Left cardiac atrium (tissue), 4 donors: ENCODE measurements at regions not wholly inside any gene's neighbourhood (a gene's known extent, or its start where the extent isn't known, plus 50 kb on each side); places are given as distances from the start of the nearest gene placed in this dataset.

ENCODE experiments used
- ATAC-seq, 2 donors: fragments of 200-7000 bp; cut with Tn5 transposase; one replicate each; pipeline ENCODE4 v1.9.1; 2020; ENCODE audit warnings: mild to moderate bottlenecking in 2 of 2, moderate library complexity in 2 of 2
- DNase-seq: peaks from one replicate; pipeline ENCODE4 v3.0.0-alpha.2; 2020
- intact Hi-C, 2 donors: fragments of 100-400 bp; cut with DNase I; formaldehyde crosslinking; loops; one replicate each; pipeline versions ENCODE4 v1.14.1 to v1.15.1; 2022 to 2023
- donor health status: DM: no; HTN: yes; CAD: no.
- donor health status: DM: no; HTN: yes; CAD: no; lungs with severe emphysema.
- donor health status: DM: yes; HTN: yes; CAD: no.
- donor health status: Dilated cardiomyopathy.

- DNase-seq = no peak
- no peak for ATAC-seq
- intact Hi-C loops = no loop called here
Measured at GRCh38 chr13:111539791-111540446, 219.5 kb downstream of the TEX29 start.

- ATAC-seq = no peak
- intact Hi-C loops = no loop called here
Measured at GRCh38 chr13:111540486-111540885, 220.0 kb downstream of the TEX29 start.

GRCh38 chr13:111541345-111541744 lies 220.9 kb downstream of the TEX29 start:
- DNase-seq (no peak), ATAC-seq (no peak)
- intact Hi-C loops = no loop called here

More at GRCh38 chr13:111540486-111540885, 220.0 kb downstream of the TEX29 start:
- DNase-seq = no peak

DNA sequence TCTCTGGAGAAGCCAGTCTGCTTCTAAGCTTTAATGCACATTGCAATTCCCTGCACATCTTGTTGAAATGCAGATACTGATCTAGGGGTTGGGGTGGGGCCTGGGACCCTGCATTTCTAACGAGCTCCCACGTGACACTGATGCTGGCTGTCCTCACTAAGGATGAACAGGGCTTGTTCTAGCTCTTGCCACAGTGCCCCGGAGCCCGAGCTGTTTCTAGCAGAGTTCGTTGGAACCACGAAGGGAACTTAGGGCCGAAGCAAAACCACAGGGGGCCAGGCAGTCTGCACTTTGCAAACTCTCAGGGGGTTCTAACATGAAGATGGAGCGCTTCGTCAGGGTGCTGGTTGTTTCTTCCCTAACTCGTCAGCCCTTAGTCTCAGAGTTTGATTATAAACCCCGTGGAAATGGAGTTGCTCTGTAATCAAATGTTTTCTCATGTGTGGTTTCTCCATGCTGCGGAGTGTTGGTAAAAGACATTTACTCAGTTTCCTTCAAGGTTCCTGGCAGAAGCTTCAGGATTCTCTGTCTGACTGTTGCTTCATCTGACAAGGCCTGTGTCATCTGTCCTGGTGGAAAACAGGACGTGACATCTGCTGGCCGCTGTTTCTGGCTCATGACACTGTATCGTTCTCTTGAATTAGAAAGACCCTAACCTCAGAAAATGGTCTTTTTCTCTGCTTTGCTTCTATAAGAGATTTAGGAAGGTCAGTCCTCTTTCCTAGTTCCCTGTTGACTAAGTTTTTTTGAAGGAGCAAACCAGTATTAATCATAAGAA lies 221.5 kb downstream of the TEX29 start:
- no peak for DNase-seq
- ATAC-seq = no peak
- intact Hi-C loops = no loop called here

GRCh38 chr13:111542530-111543341 lies 222.3 kb downstream of the TEX29 start:
- no peak for DNase-seq
- intact Hi-C loops = no loop called here
- no peak for ATAC-seq

- intact Hi-C loops = no loop called here
- ATAC-seq (no peak), DNase-seq (no peak)
Measured at GRCh38 chr13:111546921-111547675, 226.7 kb downstream of the TEX29 start.

DNA sequence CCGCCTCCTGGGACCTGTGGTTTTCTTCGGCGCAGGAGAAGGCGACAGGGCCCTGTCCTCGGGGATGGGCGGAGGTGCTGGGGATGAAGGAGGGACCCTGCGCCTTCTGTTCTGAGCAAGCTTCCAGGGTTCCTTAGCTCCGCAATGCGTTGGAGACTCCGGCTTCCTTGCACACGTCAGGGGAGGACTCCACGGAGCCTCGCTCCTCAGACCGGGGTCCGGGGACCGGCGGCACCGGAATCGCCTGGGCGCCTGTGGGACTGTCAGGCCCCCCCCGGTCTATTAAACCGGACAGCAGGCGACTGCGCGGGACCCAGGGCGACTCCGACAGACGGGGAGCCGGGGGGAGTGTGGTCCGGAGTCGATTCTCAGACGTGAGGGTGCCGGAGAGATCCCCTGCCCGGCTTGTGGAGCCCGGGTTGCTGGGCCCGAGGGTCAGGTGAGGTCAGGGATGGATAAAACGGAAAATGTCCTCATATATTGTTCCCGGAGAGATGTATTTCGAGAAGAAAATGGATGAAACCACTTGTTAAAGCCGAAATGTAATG lies 227.4 kb downstream of the TEX29 start:
- DNase-seq = no peak

DNA sequence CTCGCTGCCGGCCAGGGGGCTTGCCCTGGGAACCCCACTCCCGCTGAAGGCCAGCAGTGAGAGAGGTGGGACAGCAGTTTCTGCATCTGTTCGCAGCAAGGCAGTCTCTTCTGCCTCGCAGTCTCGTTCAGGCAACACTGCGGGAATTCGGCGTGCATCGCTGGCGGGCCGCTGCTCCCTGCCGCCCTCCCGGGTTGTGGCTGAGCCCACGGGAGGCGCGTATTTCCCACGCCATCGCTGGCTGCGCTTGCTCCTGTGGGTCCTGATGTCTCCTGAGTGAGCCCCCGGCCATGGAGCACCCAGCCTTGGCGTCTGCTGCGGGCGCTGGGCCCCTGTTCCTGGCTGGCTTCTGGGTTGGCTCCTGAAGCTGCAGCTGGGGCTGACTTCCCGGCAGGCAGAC lies 227.9 kb downstream of the TEX29 start:
- intact Hi-C loops = no loop called here
- ATAC-seq (no peak), DNase-seq (no peak)

More for the DNA sequence above, 227.4 kb downstream of the TEX29 start:
- ATAC-seq = no peak
- intact Hi-C loops = no loop called here

DNA sequence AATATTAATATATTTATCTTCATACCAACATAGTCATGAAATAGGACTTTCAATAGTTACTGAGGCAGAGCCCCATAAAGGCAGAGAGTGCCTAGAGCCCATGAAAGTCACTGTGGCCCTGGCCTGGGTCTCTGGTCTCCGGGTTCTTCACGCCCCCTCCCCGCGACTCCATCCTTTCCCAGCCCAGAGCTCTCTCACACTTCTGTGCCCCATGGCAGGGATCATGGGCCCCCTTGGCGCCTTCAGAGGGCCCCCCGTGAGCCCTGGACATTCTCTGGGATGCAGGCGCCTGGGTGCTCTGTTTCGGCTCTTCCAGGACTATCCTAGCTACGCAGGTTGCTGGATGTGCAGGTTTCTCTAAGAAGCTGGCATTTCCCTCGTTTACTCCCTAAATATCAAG lies 228.4 kb downstream of the TEX29 start:
- DNase-seq (no peak), ATAC-seq (no peak)
- intact Hi-C loops = no loop called here

DNA sequence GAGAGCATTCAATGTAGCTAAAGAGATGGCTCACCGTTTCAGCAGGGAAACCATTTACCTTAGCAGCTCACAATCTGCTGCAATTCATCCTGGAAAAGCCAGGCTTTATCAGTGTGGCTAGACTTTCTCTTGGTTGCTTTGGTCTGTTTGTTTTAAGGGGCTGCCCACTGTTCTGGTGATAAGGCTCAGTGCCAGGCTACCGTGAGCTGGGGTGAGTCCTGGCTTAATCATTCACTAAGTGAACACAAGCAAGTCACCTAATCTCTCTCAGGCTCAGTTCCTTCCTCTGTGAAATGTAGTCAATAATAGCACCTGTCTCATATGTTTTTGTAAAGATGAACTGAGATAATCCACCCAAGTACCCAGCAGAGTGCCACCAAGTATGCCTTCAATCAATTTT lies 229.0 kb downstream of the TEX29 start:
- intact Hi-C loops = no loop called here
- ATAC-seq (no peak), DNase-seq (no peak)

DNA sequence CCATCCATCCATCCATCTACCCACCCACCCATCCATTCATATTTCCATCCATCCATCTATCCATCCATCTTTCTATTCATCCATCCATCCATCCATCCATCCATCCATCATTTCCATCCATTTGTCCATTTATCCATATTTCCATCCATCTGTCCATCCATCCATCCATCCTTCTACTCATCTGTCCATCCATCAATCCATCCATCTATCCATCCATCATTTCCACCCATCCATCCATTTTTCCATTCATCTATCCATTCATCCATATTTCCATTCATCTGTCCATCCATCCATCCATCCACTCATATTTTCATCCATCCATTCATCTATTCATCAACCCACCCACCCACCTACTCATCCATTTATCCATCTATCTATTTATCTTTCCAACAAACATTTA lies 229.6 kb downstream of the TEX29 start:
- DNase-seq (no peak), ATAC-seq (no peak)
- intact Hi-C loops = no loop called here

DNA sequence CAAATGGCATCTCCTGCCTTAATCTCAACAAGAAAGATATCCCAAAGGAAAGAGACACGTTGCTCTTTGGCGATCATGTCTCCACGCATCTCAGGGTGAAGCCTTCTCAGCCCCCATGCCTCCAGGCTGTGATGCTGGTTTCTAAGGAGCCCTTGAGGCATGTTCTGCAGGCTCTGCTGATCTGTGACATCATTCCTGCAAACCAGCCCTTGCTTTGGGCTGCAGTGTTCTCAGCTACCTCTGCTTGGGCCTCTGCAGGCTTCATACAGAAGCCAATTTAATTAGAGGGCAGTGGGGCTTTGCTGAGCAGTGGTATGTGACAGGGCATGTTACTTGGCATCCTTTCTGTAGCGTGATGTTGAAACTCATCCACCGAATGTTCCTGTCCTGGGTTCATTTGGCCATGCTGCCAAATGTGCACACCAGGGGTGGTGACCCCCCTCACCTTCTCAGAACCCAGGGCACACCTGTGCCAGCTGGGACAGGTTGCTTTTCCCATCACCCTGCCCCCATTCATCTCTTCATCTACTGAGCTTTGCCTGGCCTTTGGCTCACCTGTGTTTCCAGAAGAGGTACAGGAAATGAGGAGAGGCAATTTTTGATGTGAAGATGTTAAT lies 230.9 kb downstream of the TEX29 start:
- intact Hi-C loops = no loop called here
- DNase-seq (no peak), ATAC-seq (no peak)

DNA sequence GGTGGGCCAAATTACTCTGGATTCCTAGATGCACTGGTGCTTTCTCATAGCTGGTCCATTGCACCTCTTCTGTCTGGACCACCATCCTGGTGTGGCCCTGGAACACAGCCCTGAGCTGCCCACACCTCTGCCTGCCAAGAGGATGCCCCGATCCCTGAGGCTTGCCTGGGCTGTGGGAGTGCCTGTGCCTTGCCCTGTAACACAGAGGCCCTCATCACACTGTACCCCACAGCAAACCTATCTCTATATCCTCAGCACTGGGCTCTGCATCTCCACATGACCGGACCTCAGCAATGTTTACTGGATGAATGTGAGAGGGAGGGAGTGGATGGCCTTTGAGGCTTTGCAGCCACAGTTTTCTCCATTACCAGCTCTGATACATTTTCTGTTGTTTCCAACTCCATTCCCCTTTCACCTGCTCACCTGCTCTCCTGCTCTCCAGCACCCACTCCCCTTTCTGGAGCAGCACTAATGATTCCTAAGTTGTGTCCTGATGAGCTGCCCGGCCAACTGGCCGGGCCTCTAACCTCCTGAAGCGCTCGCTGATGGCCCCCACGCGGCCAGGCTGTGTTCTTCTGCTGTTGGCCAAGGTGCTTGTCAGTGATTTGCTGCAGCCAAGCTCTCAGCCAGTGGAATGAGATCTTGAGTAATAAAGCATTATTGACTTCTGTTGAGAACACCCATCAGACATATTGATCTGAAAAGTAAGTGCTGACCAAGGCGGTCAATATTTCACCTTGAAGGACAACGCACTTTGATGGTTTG lies 232.6 kb downstream of the TEX29 start:
- DNase-seq (no peak), ATAC-seq (no peak)
- intact Hi-C loops = no loop called here

GRCh38 chr13:111554539-111555267 lies 234.3 kb downstream of the TEX29 start:
- ATAC-seq = no peak
- no peak for DNase-seq
- intact Hi-C loops = no loop called here

- no peak for DNase-seq
- ATAC-seq = no peak
- intact Hi-C loops = no loop called here
Measured at GRCh38 chr13:111555268-111555808, 234.9 kb downstream of the TEX29 start.

- ATAC-seq (no peak), DNase-seq (no peak)
- intact Hi-C loops = no loop called here
Measured at GRCh38 chr13:111555903-111556302, 235.5 kb downstream of the TEX29 start.

DNA sequence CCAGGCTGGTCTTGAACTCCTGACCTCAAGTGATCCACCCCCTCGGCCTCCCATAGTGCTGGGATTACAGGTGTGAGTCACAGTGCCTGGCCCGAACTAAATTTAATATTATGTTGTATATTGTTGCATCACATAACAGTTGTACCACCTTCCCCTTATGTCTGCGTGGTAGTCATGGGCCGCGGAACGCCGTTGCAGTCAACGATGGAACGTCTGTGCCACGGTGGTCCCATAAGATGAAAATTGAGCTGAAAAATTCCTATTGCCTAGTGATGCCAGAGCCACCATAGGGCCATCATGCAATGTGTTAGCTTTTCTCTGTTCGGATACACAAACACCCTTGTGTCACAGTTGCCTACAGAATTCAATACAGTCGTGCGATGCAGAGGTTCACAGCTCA lies 236.1 kb downstream of the TEX29 start:
- no peak for ATAC-seq
- DNase-seq = no peak
- intact Hi-C loops = no loop called here
